ENCODE measurements at regions not wholly inside any gene's neighbourhood (a gene's known extent, or its start where the extent isn't known, plus 50 kb on each side); places are given as distances from the start of the nearest gene placed in this dataset.

- TF ChIP-seq JUND (CRISPR knock-in tag; IDR thresholded peaks at IDR 0.05) (no peak), CTCF (CRISPR knock-in tag; IDR thresholded peaks at IDR 0.05) (no peak), E2F5 (CRISPR knock-in tag; conservative IDR thresholded peaks at IDR 0.05) (no peak), TRIM24 (CRISPR knock-in tag; IDR thresholded peaks at IDR 0.05) (no peak), SKIL (CRISPR knock-in tag; IDR thresholded peaks at IDR 0.05; ENCODE audit: borderline replicate concordance) (no peak), GMEB1 (CRISPR knock-in tag; IDR thresholded peaks at IDR 0.05; ENCODE audit: borderline replicate concordance) (no peak), HMG20B (CRISPR knock-in tag; conservative IDR thresholded peaks at IDR 0.05) (no peak)
Observed at GRCh38 chr13:93101226-93101734, 125.3 kb upstream of the GPC6 start.

Measured in HepG2 (cell line).